ENCODE measurements at regions not wholly inside any gene's neighbourhood (a gene's known extent, or its start where the extent isn't known, plus 50 kb on each side); places are given as distances from the start of the nearest gene placed in this dataset.

GRCh38 chr11:95524314-95525036, 265.1 kb downstream of the FAM76B start:
- TF ChIP-seq CTCF (IDR thresholded peaks at IDR 0.05; ENCODE audit: low read length, missing control alignments) = no peak
- DNase-seq (ENCODE audit: low read depth) = no peak
- H3K4me3 ChIP-seq (replicated peaks; ENCODE audit: low read depth, low read length) = no peak overlapping the region

GRCh38 chr11:95522874-95523273, 266.7 kb downstream of the FAM76B start:
- H3K4me3 ChIP-seq (replicated peaks; ENCODE audit: low read depth, low read length) = no peak overlapping the region
- no peak for TF ChIP-seq CTCF (IDR thresholded peaks at IDR 0.05; ENCODE audit: low read length, missing control alignments)
- no peak for DNase-seq (ENCODE audit: low read depth)

GRCh38 chr11:95521862-95522261, 267.7 kb downstream of the FAM76B start:
- no peak overlapping the region for H3K4me3 ChIP-seq (replicated peaks; ENCODE audit: low read depth, low read length)
- no peak for TF ChIP-seq CTCF (IDR thresholded peaks at IDR 0.05; ENCODE audit: low read length, missing control alignments)
- no peak for DNase-seq (ENCODE audit: low read depth)

- no peak for TF ChIP-seq CTCF (IDR thresholded peaks at IDR 0.05; ENCODE audit: low read length, missing control alignments)
- DNase-seq (ENCODE audit: low read depth) = peak; percentile 32
- no peak overlapping the region for H3K4me3 ChIP-seq (replicated peaks; ENCODE audit: low read depth, low read length)
These were observed 268.4 kb downstream of the FAM76B start for GRCh38 chr11:95521133-95521542.

GRCh38 chr11:95520369-95521132, 269.0 kb downstream of the FAM76B start:
- H3K4me3 ChIP-seq (replicated peaks; ENCODE audit: low read depth, low read length) = no peak overlapping the region
- peak; percentile 18 for DNase-seq (ENCODE audit: low read depth)
- TF ChIP-seq CTCF (IDR thresholded peaks at IDR 0.05; ENCODE audit: low read length, missing control alignments) = no peak

GRCh38 chr11:95519912-95520311, 269.7 kb downstream of the FAM76B start:
- no peak for DNase-seq (ENCODE audit: low read depth)
- no peak overlapping the region for H3K4me3 ChIP-seq (replicated peaks; ENCODE audit: low read depth, low read length)
- TF ChIP-seq CTCF (IDR thresholded peaks at IDR 0.05; ENCODE audit: low read length, missing control alignments) = no peak

Data from fibroblast of pulmonary artery (primary cell).